Prostate gland (tissue), 2 donors: ENCODE measurements at regions not wholly inside any gene's neighbourhood (a gene's known extent, or its start where the extent isn't known, plus 50 kb on each side); places are given as distances from the start of the nearest gene placed in this dataset.

ENCODE experiments used
- DNase-seq: peaks from one replicate; pipeline ENCODE4 v3.0.0-alpha.2; 2019; ENCODE audit warnings: low spot score
- H3K27ac ChIP-seq, 2 donors: fragments of 200-600 bp; sonication (generic); 2 replicates each; pipeline ENCODE4 v1.5.1; 2017 to 2019
- H3K27me3 ChIP-seq: fragments of 200-600 bp; sonication (generic); replicated peaks from 2 replicates; pipeline ENCODE4 v1.5.1; 2019; ENCODE audit not compliant: insufficient read depth
- H3K36me3 ChIP-seq, 2 donors: fragments of 200-600 bp; sonication (generic); 1 replicate in 1 of 2; 2 replicates in 1 of 2; pipeline versions ENCODE4 v1.5.1 to v1.8.1; 2017 to 2019
- H3K4me1 ChIP-seq: fragments of 200-600 bp; sonication (generic); replicated peaks from 2 replicates; pipeline ENCODE4 v1.5.1; 2019
- H3K4me3 ChIP-seq, 2 donors: fragments of 200-600 bp; sonication (generic); 2 replicates each; pipeline ENCODE4 v1.5.1; 2017 to 2019
- H3K9me3 ChIP-seq: fragments of 200-600 bp; sonication (generic); 2 replicates; pipeline ENCODE4 v1.5.1; 2017
- CTCF ChIP-seq, 4 experiments: fragments of 200-600 bp in 2 of 4; fragments of 450-650 bp in 2 of 4; sonication (generic) in 2 of 4; IDR thresholded peaks; 1 replicate in 3 of 4; 2 replicates in 1 of 4; pipeline ENCODE4 v1.5.1; 2016 to 2019; ENCODE audit warnings: antibody characterized with exemption in 4 of 4, mild to moderate bottlenecking in 2 of 4, moderate library complexity in 2 of 4
- POLR2A ChIP-seq: fragments of 450-650 bp; IDR thresholded peaks from one replicate; pipeline ENCODE4 v1.6.1; 2016; ENCODE audit warnings: antibody characterized with exemption, mild to moderate bottlenecking
- POLR2AphosphoS5 ChIP-seq: sonication (generic); formaldehyde crosslinking; IDR thresholded peaks from one replicate; pipeline ENCODE4 v1.6.1; 2017; ENCODE audit warnings: antibody characterized with exemption
- WGBS: methylation state at CpG from one replicate; pipeline ENCODE4 v1.1.5; 2018; 5-methylcytosine and 5-hydroxymethylcytosine counted together
- intact Hi-C: fragments of 100-400 bp; cut with DNase I; formaldehyde crosslinking; loops from one replicate; pipeline ENCODE4 v1.14.2; 2022

- H3K9me3 ChIP-seq = no peaks in the 10 kb centered on the region
- TF ChIP-seq CTCF (IDR thresholded peaks at IDR 0.05) (no peak), POLR2A (no peak), POLR2AphosphoS5 (no peak)
- H3K27ac ChIP-seq = no peak overlapping the region
Measured at GRCh38 chr1:98328855-98329254, 332.7 kb upstream of the SNX7 start.

GRCh38 chr1:98327220-98327861 lies 334.2 kb upstream of the SNX7 start:
- no peaks in the 10 kb centered on the region for H3K27me3 ChIP-seq
- no peak overlapping the region for H3K4me3 ChIP-seq
- DNase-seq = no peak
- H3K27ac ChIP-seq = no peak overlapping the region
- no peaks in the 10 kb centered on the region for H3K36me3 ChIP-seq
- no peaks in the 10 kb centered on the region for H3K9me3 ChIP-seq
- intact Hi-C loops = no loop called here
- 52% methylated on average over 9 of the region's 9 CpGs for WGBS
- no peak for TF ChIP-seq POLR2A
- no peak for TF ChIP-seq POLR2AphosphoS5
- no peak for TF ChIP-seq CTCF (IDR thresholded peaks at IDR 0.05)
- no peaks in the 10 kb centered on the region for H3K4me1 ChIP-seq

More at GRCh38 chr1:98328855-98329254, 332.7 kb upstream of the SNX7 start:
- no peak for DNase-seq
- no peaks in the 10 kb centered on the region for H3K4me1 ChIP-seq
- no peaks in the 10 kb centered on the region for H3K27me3 ChIP-seq
- no peaks in the 10 kb centered on the region for H3K36me3 ChIP-seq
- no peak overlapping the region for H3K4me3 ChIP-seq
- intact Hi-C loops = no loop called here

GRCh38 chr1:98325646-98326440 lies 335.7 kb upstream of the SNX7 start:
- no peaks in the 10 kb centered on the region for H3K36me3 ChIP-seq
- TF ChIP-seq POLR2AphosphoS5 = no peak
- no peak for TF ChIP-seq CTCF (IDR thresholded peaks at IDR 0.05)
- TF ChIP-seq POLR2A = no peak
- intact Hi-C loops = no loop called here
- 34% methylated on average over 7 of the region's 7 CpGs for whole genome bisulfite sequencing
- H3K27ac ChIP-seq = no peak overlapping the region
- no peaks in the 10 kb centered on the region for H3K4me1 ChIP-seq
- no peaks in the 10 kb centered on the region for H3K9me3 ChIP-seq
- DNase-seq = no peak
- no peak overlapping the region for H3K4me3 ChIP-seq
- H3K27me3 ChIP-seq = no peaks in the 10 kb centered on the region

- no peaks in the 10 kb centered on the region for H3K9me3 ChIP-seq
- H3K27me3 ChIP-seq = no peaks in the 10 kb centered on the region
- no peak for DNase-seq
- H3K27ac ChIP-seq = no peak overlapping the region
- WGBS = 63% methylated on average over 3 of the region's 3 CpGs
- intact Hi-C loops = no loop called here
- no peaks in the 10 kb centered on the region for H3K36me3 ChIP-seq
- no peak overlapping the region for H3K4me3 ChIP-seq
- no peaks in the 10 kb centered on the region for H3K4me1 ChIP-seq
- TF ChIP-seq POLR2AphosphoS5 = no peak
- TF ChIP-seq CTCF (IDR thresholded peaks at IDR 0.05) = no peak
- no peak for TF ChIP-seq POLR2A
Measured at GRCh38 chr1:98323906-98324358, 337.6 kb upstream of the SNX7 start.

- H3K27me3 ChIP-seq = no peaks in the 10 kb centered on the region
- H3K9me3 ChIP-seq = no peaks in the 10 kb centered on the region
- no peaks in the 10 kb centered on the region for H3K36me3 ChIP-seq
- no peak overlapping the region for H3K4me3 ChIP-seq
- DNase-seq = no peak
- TF ChIP-seq POLR2AphosphoS5 (no peak), POLR2A (no peak), CTCF (IDR thresholded peaks at IDR 0.05) (no peak)
- H3K27ac ChIP-seq = no peak overlapping the region
- intact Hi-C loops = no loop called here
- no peaks in the 10 kb centered on the region for H3K4me1 ChIP-seq
Measured at GRCh38 chr1:98323388-98323787, 338.1 kb upstream of the SNX7 start.
